Activated T-cell treated with anti-CD3 and anti-CD28 coated beads, Interleukin-2, amount 50 U/mL, for 72 hours (primary cell): ENCODE measurements at regions not wholly inside any gene's neighbourhood (a gene's known extent, or its start where the extent isn't known, plus 50 kb on each side); places are given as distances from the start of the nearest gene placed in this dataset.
"Not testable (repeated sequence)": the region's sequence is repeated elsewhere in the genome, so short reads cannot be mapped to it uniquely, and the experiment has no call there.

Source experiments
- ATAC-seq, 2 donors: fragments of 150-1000 bp; cut with Tn5 transposase; replicated peaks in 1 of 2; 2 replicates each; pipeline ENCODE4 v1.10.0; 2021; ENCODE audit warnings: moderate library complexity in 2 of 2, mild to moderate bottlenecking in 1 of 2
- DNase-seq, 2 donors: peaks; one replicate each; pipeline ENCODE4 v3.0.0; 2021 to 2022; ENCODE audit warnings: mixed read lengths in 1 of 2
- H3K27ac Mint-ChIP-seq: one replicate; pipeline ENCODE4 v1.8.0; 2022; ENCODE audit warnings: mild to moderate bottlenecking, moderate library complexity, mixed read lengths
- H3K27me3 Mint-ChIP-seq: one replicate; pipeline ENCODE4 v1.8.0; 2022; ENCODE audit warnings: low read depth, mixed read lengths
- H3K36me3 Mint-ChIP-seq, 2 donors: one replicate each; pipeline ENCODE4 v1.8.0; 2022; ENCODE audit warnings: mixed read lengths in 2 of 2, mild to moderate bottlenecking in 1 of 2; ENCODE audit not compliant: insufficient read depth in 2 of 2
- H3K4me1 Mint-ChIP-seq: one replicate; pipeline ENCODE4 v1.8.0; 2022; ENCODE audit warnings: low read depth, mixed read lengths
- H3K4me3 Mint-ChIP-seq, 2 donors: one replicate each; pipeline ENCODE4 v1.8.0; 2022; ENCODE audit warnings: mild to moderate bottlenecking in 2 of 2, mixed read lengths in 2 of 2, moderate library complexity in 2 of 2
- H3K9me3 Mint-ChIP-seq, 2 donors: one replicate each; pipeline ENCODE4 v1.8.0; 2022; ENCODE audit warnings: mixed read lengths in 2 of 2

- peaks cover 1 to 4% of the 10 kb centered on the region in 2 donors for H3K9me3 Mint-ChIP-seq
- DNase-seq (no peak), ATAC-seq (no peak)
- H3K27ac Mint-ChIP-seq, result no peak overlapping the region
- H3K4me1 Mint-ChIP-seq, result no peaks in the 10 kb centered on the region
- no peak overlapping the region for H3K4me3 Mint-ChIP-seq
- H3K27me3 Mint-ChIP-seq, result no peaks in the 10 kb centered on the region
- no peaks in the 10 kb centered on the region for H3K36me3 Mint-ChIP-seq
Observed at GRCh38 chr20:12555369-12555768, 453.4 kb upstream of the SPTLC3 start.

- H3K27ac Mint-ChIP-seq, H3K4me3 Mint-ChIP-seq, H3K9me3 Mint-ChIP-seq, DNase-seq, H3K4me1 Mint-ChIP-seq, H3K27me3 Mint-ChIP-seq, H3K36me3 Mint-ChIP-seq, ATAC-seq: not testable (repeated sequence)
Observed at GRCh38 chr20:12555849-12556248, 452.9 kb upstream of the SPTLC3 start.

- no peak overlapping the region for H3K27ac Mint-ChIP-seq
- peaks cover 0 to 7% of the 10 kb centered on the region in 2 donors for H3K9me3 Mint-ChIP-seq
- H3K4me1 Mint-ChIP-seq, result no peaks in the 10 kb centered on the region
- ATAC-seq (no peak), DNase-seq (no peak)
- H3K4me3 Mint-ChIP-seq, result no peak overlapping the region
- H3K36me3 Mint-ChIP-seq, result no peaks in the 10 kb centered on the region
- H3K27me3 Mint-ChIP-seq, result no peaks in the 10 kb centered on the region
Observed at GRCh38 chr20:12557224-12557623, 451.5 kb upstream of the SPTLC3 start.

GRCh38 chr20:12564979-12565378 lies 443.8 kb upstream of the SPTLC3 start:
- Mint-ChIP-seq H3K27ac (no peak overlapping the region), H3K27me3 (no peaks in the 10 kb centered on the region), H3K9me3 (peaks cover 5 to 6% of the 10 kb centered on the region in 2 donors), H3K36me3 (no peaks in the 10 kb centered on the region), H3K4me3 (no peak overlapping the region), H3K4me1 (no peaks in the 10 kb centered on the region)
- no peak for ATAC-seq
- no peak for DNase-seq

- H3K4me3 Mint-ChIP-seq, result no peak overlapping the region
- H3K36me3 Mint-ChIP-seq, result peaks cover 0 to 1% of the 10 kb centered on the region in 2 donors
- no peak for DNase-seq
- H3K27ac Mint-ChIP-seq, result no peak overlapping the region
- peaks cover 6 to 8% of the 10 kb centered on the region in 2 donors for H3K9me3 Mint-ChIP-seq
- ATAC-seq, result no peak
- H3K27me3 Mint-ChIP-seq, result no peaks in the 10 kb centered on the region
- no peaks in the 10 kb centered on the region for H3K4me1 Mint-ChIP-seq
Observed at GRCh38 chr20:12566596-12566995, 442.2 kb upstream of the SPTLC3 start.

- Mint-ChIP-seq H3K4me3 (no peak overlapping the region), H3K4me1 (no peaks in the 10 kb centered on the region), H3K9me3 (peaks cover 5 to 8% of the 10 kb centered on the region in 2 donors), H3K27ac (no peak overlapping the region), H3K36me3 (peaks cover 1 to 2% of the 10 kb centered on the region in 2 donors), H3K27me3 (no peaks in the 10 kb centered on the region)
- ATAC-seq (no peak), DNase-seq (no peak)
Observed at GRCh38 chr20:12570371-12570770, 438.4 kb upstream of the SPTLC3 start.

GRCh38 chr20:12573442-12573841 lies 435.3 kb upstream of the SPTLC3 start:
- no peak for DNase-seq
- no peaks in the 10 kb centered on the region for H3K27me3 Mint-ChIP-seq
- H3K4me3 Mint-ChIP-seq, result no peak overlapping the region
- peaks cover 5 to 8% of the 10 kb centered on the region in 2 donors for H3K9me3 Mint-ChIP-seq
- no peaks in the 10 kb centered on the region for H3K4me1 Mint-ChIP-seq
- no peak overlapping the region for H3K27ac Mint-ChIP-seq
- no peak for ATAC-seq
- H3K36me3 Mint-ChIP-seq, result peaks cover 1 to 2% of the 10 kb centered on the region in 2 donors

GRCh38 chr20:12575352-12576095 lies 433.2 kb upstream of the SPTLC3 start:
- DNase-seq (no peak), ATAC-seq (no peak)
- Mint-ChIP-seq H3K36me3 (peaks cover 0 to 2% of the 10 kb centered on the region in 2 donors), H3K27ac (no peak overlapping the region), H3K4me3 (no peak overlapping the region), H3K4me1 (no peaks in the 10 kb centered on the region), H3K9me3 (peaks cover 2 to 5% of the 10 kb centered on the region in 2 donors), H3K27me3 (no peaks in the 10 kb centered on the region)

- DNase-seq, result no peak
Observed at GRCh38 chr20:12577213-12577612, 431.6 kb upstream of the SPTLC3 start.

GRCh38 chr20:12581644-12582289 lies 427.0 kb upstream of the SPTLC3 start:
- H3K4me1 Mint-ChIP-seq, result no peaks in the 10 kb centered on the region
- H3K36me3 Mint-ChIP-seq, result peaks cover 4% of the 10 kb centered on the region in 2 donors
- H3K27ac Mint-ChIP-seq, result no peak overlapping the region
- ATAC-seq (no peak), DNase-seq (no peak)
- no peaks in the 10 kb centered on the region for H3K27me3 Mint-ChIP-seq
- H3K4me3 Mint-ChIP-seq, result no peak overlapping the region
- H3K9me3 Mint-ChIP-seq, result peaks cover 3 to 6% of the 10 kb centered on the region in 2 donors

More at GRCh38 chr20:12577213-12577612, 431.6 kb upstream of the SPTLC3 start:
- Mint-ChIP-seq H3K27me3 (no peaks in the 10 kb centered on the region), H3K36me3 (peaks cover 2 to 5% of the 10 kb centered on the region in 2 donors), H3K4me1 (no peaks in the 10 kb centered on the region), H3K27ac (no peak overlapping the region), H3K4me3 (no peak overlapping the region), H3K9me3 (peaks cover 4 to 5% of the 10 kb centered on the region in 2 donors)
- no peak for ATAC-seq

- H3K36me3 Mint-ChIP-seq, H3K4me3 Mint-ChIP-seq, H3K4me1 Mint-ChIP-seq, H3K27ac Mint-ChIP-seq, ATAC-seq, DNase-seq, H3K9me3 Mint-ChIP-seq, H3K27me3 Mint-ChIP-seq: not testable (repeated sequence)
Observed at GRCh38 chr20:12582710-12583109, 426.1 kb upstream of the SPTLC3 start.

- Mint-ChIP-seq H3K36me3 (peaks cover 0 to 2% of the 10 kb centered on the region in 2 donors), H3K9me3 (peaks cover 4 to 7% of the 10 kb centered on the region in 2 donors), H3K4me3 (no peak overlapping the region), H3K4me1 (no peaks in the 10 kb centered on the region), H3K27me3 (no peaks in the 10 kb centered on the region), H3K27ac (no peak overlapping the region)
- DNase-seq, result no peak
- no peak for ATAC-seq
Observed at GRCh38 chr20:12591949-12592470, 416.8 kb upstream of the SPTLC3 start.

GRCh38 chr20:12592756-12593155 lies 416.0 kb upstream of the SPTLC3 start:
- peaks cover 4 to 10% of the 10 kb centered on the region in 2 donors for H3K9me3 Mint-ChIP-seq
- no peak for ATAC-seq
- no peaks in the 10 kb centered on the region for H3K27me3 Mint-ChIP-seq
- no peak overlapping the region for H3K4me3 Mint-ChIP-seq
- no peaks in the 10 kb centered on the region for H3K4me1 Mint-ChIP-seq
- no peak for DNase-seq
- no peak overlapping the region for H3K27ac Mint-ChIP-seq
- H3K36me3 Mint-ChIP-seq, result peaks cover 0 to 2% of the 10 kb centered on the region in 2 donors
